Skeletal muscle cell (primary cell): ENCODE measurements at regions not wholly inside any gene's neighbourhood (a gene's known extent, or its start where the extent isn't known, plus 50 kb on each side); places are given as distances from the start of the nearest gene placed in this dataset.

Experiments
- DNase-seq: peaks from one replicate; pipeline ENCODE4 v3.0.0-alpha.2; 2010; ENCODE audit warnings: low read depth
- H3K4me3 ChIP-seq: 2 replicates; pipeline ENCODE4 v1.5.1; 2011; ENCODE audit warnings: low read depth, mild to moderate bottlenecking, control low read depth, low read length, moderate library complexity

GRCh38 chr1:230518511-230518910 is 92.4 kb upstream of the PGBD5 start:
- DNase-seq, result no peak
- H3K4me3 ChIP-seq, result no peak overlapping the region

- DNase-seq, result no peak
Observed at GRCh38 chr1:230517786-230518185, 91.7 kb upstream of the PGBD5 start.

GRCh38 chr1:230517326-230517725 is 91.2 kb upstream of the PGBD5 start:
- no peak for DNase-seq
- no peak overlapping the region for H3K4me3 ChIP-seq

More at GRCh38 chr1:230517786-230518185, 91.7 kb upstream of the PGBD5 start:
- H3K4me3 ChIP-seq, result no peak overlapping the region

GRCh38 chr1:230516889-230517288 is 90.8 kb upstream of the PGBD5 start:
- H3K4me3 ChIP-seq, result no peak overlapping the region
- no peak for DNase-seq

GRCh38 chr1:230515451-230516145 is 89.5 kb upstream of the PGBD5 start:
- H3K4me3 ChIP-seq, result no peak overlapping the region
- no peak for DNase-seq

- DNase-seq, result no peak
- no peak overlapping the region for H3K4me3 ChIP-seq
Observed at GRCh38 chr1:230510496-230510895, 84.4 kb upstream of the PGBD5 start.

GRCh38 chr1:230509281-230509977 is 83.3 kb upstream of the PGBD5 start:
- H3K4me3 ChIP-seq, result no peak overlapping the region
- DNase-seq, result peak; percentile 88

GRCh38 chr1:230507666-230508402 is 81.7 kb upstream of the PGBD5 start:
- no peak for DNase-seq
- H3K4me3 ChIP-seq, result no peak overlapping the region

GRCh38 chr1:230507236-230507635 is 81.1 kb upstream of the PGBD5 start:
- no peak for DNase-seq
- no peak overlapping the region for H3K4me3 ChIP-seq

GRCh38 chr1:230506451-230506850 is 80.3 kb upstream of the PGBD5 start:
- DNase-seq, result no peak
- no peak overlapping the region for H3K4me3 ChIP-seq

- H3K4me3 ChIP-seq, result no peak overlapping the region
- DNase-seq, result no peak
Observed at GRCh38 chr1:230504310-230504709, 78.2 kb upstream of the PGBD5 start.

GRCh38 chr1:230503726-230504125 is 77.6 kb upstream of the PGBD5 start:
- H3K4me3 ChIP-seq, result no peak overlapping the region
- no peak for DNase-seq

- H3K4me3 ChIP-seq, result no peak overlapping the region
- no peak for DNase-seq
Observed at GRCh38 chr1:230502996-230503395, 76.9 kb upstream of the PGBD5 start.

- no peak for DNase-seq
- no peak overlapping the region for H3K4me3 ChIP-seq
Observed at GRCh38 chr1:230502306-230502705, 76.2 kb upstream of the PGBD5 start.

- no peak for DNase-seq
- H3K4me3 ChIP-seq, result no peak overlapping the region
Observed at GRCh38 chr1:230501849-230502248, 75.7 kb upstream of the PGBD5 start.

- no peak for DNase-seq
Observed at GRCh38 chr1:230501242-230501641, 75.1 kb upstream of the PGBD5 start.

GRCh38 chr1:230500063-230500462 is 73.9 kb upstream of the PGBD5 start:
- no peak for DNase-seq
- H3K4me3 ChIP-seq, result no peak overlapping the region

More at GRCh38 chr1:230501242-230501641, 75.1 kb upstream of the PGBD5 start:
- no peak overlapping the region for H3K4me3 ChIP-seq

GRCh38 chr1:230499496-230499895 is 73.4 kb upstream of the PGBD5 start:
- no peak for DNase-seq
- no peak overlapping the region for H3K4me3 ChIP-seq

- no peak for DNase-seq
Observed at GRCh38 chr1:230498704-230499103, 72.6 kb upstream of the PGBD5 start.

GRCh38 chr1:230496451-230496850 is 70.3 kb upstream of the PGBD5 start:
- no peak for DNase-seq
- H3K4me3 ChIP-seq, result no peak overlapping the region

More at GRCh38 chr1:230498704-230499103, 72.6 kb upstream of the PGBD5 start:
- H3K4me3 ChIP-seq, result no peak overlapping the region
